Body of pancreas (tissue), 4 donors: ENCODE measurements at regions not wholly inside any gene's neighbourhood (a gene's known extent, or its start where the extent isn't known, plus 50 kb on each side); places are given as distances from the start of the nearest gene placed in this dataset.

Experiments used
- ATAC-seq: fragments of 150-250 bp; one replicate; pipeline ENCODE4 v1.9.1; 2016
- DNase-seq, 4 donors: peaks; one replicate each; pipeline ENCODE4 v3.0.0-alpha.2; 2019
- H3K27ac ChIP-seq, 4 donors: fragments of 200-600 bp; sonication (generic); 1 replicate in 3 of 4; 2 replicates in 1 of 4; pipeline versions ENCODE4 v1.5.1 to v1.6.1; 2016 to 2019; ENCODE audit warnings: mild to moderate bottlenecking in 1 of 4, mixed read lengths in 1 of 4, moderate library complexity in 1 of 4
- H3K27me3 ChIP-seq, 2 donors: fragments of 200-600 bp; sonication (generic); one replicate each; pipeline ENCODE4 v1.6.0; 2016; ENCODE audit warnings: mild to moderate bottlenecking in 1 of 2
- H3K36me3 ChIP-seq, 2 donors: fragments of 200-600 bp; sonication (generic); replicated peaks in 1 of 2; 2 replicates each; pipeline ENCODE4 v1.5.1; 2016; ENCODE audit warnings: low read depth in 2 of 2; ENCODE audit not compliant: insufficient read depth in 1 of 2
- H3K4me1 ChIP-seq: fragments of 200-600 bp; sonication (generic); one replicate; pipeline ENCODE4 v1.6.0; 2016
- H3K4me3 ChIP-seq, 2 donors: fragments of 200-600 bp; sonication (generic); 1 replicate in 1 of 2; 2 replicates in 1 of 2; pipeline ENCODE4 v1.5.1; 2016 to 2019
- H3K9me3 ChIP-seq, 3 donors: fragments of 200-600 bp; sonication (generic); 1 replicate in 2 of 3; 2 replicates in 1 of 3; pipeline ENCODE4 v1.5.1; 2016
- POLR2A ChIP-seq, 3 donors: fragments of 450-650 bp; IDR thresholded peaks; one replicate each; pipeline ENCODE4 v1.6.1; 2016; ENCODE audit warnings: antibody characterized with exemption in 3 of 3, mild to moderate bottlenecking in 2 of 3
- WGBS, 2 donors: methylation state at CpG; one replicate each; pipeline ENCODE4 v1.1.5; 2017; 5-methylcytosine and 5-hydroxymethylcytosine counted together
- intact Hi-C: fragments of 100-400 bp; cut with DNase I; formaldehyde crosslinking; loops from one replicate; pipeline ENCODE4 v1.15.1; 2023
- TF ChIP-seq, protein P1 (sequence below), 7 experiments: fragments of 450-650 bp in 4 of 7; fragments of 200-600 bp in 3 of 7; sonication (generic) in 3 of 7; IDR thresholded peaks; one replicate each; pipeline ENCODE4 v1.5.1; 2016 to 2019; ENCODE audit warnings: antibody characterized with exemption in 7 of 7

- ATAC-seq: no peak
- DNase-seq: no peak
- Histone ChIP-seq H3K4me1 (no peaks in the 10 kb centered on the region), H3K27me3 (no peaks in the 10 kb centered on the region), H3K9me3 (no peaks in the 10 kb centered on the region), H3K36me3 (no peaks in the 10 kb centered on the region), H3K27ac (no peak overlapping the region), H3K4me3 (no peak overlapping the region)
- intact Hi-C loops: no loop called here
- no peak for TF ChIP-seq POLR2A (IDR thresholded peaks at IDR 0.05)
- TF ChIP-seq, protein P1, sequence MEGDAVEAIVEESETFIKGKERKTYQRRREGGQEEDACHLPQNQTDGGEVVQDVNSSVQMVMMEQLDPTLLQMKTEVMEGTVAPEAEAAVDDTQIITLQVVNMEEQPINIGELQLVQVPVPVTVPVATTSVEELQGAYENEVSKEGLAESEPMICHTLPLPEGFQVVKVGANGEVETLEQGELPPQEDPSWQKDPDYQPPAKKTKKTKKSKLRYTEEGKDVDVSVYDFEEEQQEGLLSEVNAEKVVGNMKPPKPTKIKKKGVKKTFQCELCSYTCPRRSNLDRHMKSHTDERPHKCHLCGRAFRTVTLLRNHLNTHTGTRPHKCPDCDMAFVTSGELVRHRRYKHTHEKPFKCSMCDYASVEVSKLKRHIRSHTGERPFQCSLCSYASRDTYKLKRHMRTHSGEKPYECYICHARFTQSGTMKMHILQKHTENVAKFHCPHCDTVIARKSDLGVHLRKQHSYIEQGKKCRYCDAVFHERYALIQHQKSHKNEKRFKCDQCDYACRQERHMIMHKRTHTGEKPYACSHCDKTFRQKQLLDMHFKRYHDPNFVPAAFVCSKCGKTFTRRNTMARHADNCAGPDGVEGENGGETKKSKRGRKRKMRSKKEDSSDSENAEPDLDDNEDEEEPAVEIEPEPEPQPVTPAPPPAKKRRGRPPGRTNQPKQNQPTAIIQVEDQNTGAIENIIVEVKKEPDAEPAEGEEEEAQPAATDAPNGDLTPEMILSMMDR (IDR thresholded peaks at IDR 0.05): no peak
- 51 to 63% methylated on average over 9 of the region's 9 CpGs for WGBS, 2 donors
Observed at GRCh38 chr10:10294184-10294880, 723.3 kb upstream of the CELF2 start.

DNA sequence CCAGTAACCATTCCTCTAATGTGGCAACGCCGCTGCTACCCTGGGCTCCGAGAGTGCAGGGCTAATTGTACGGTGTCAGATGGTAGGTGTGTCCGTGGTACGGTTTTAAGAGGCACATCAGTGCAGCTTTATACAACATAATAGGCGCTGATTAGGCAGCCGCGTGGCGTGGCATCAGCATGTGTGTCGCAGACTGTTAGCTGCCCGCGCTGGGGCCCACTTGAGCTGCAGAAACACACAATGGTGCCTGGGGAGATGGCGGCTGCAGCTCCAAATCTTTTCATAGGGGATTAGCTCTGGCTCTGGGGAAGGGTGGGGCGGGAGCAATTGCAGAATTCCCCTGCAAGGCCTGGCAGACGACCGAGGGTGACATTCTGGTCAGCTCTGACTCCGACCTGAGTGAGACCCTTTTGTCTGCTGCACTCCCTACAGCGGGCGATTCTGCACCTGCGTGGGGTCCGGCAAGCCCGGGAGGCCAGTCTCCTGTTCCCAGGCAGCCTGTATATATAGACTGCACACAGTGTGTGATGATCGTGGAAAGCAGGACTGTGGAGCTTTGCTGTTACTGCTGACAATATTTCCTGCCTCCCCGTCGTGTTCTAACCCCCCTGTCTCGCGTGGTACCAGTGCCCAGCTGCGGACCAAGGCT is 722.7 kb upstream of the CELF2 start:
- ATAC-seq (no peak), DNase-seq (no peak)
- 63 to 77% methylated on average over 19 to 28 of the region's 29 CpGs for WGBS, 2 donors
- H3K9me3 ChIP-seq: no peaks in the 10 kb centered on the region
- no peaks in the 10 kb centered on the region for H3K4me1 ChIP-seq
- no peaks in the 10 kb centered on the region for H3K27me3 ChIP-seq
- H3K36me3 ChIP-seq: no peaks in the 10 kb centered on the region
- H3K4me3 ChIP-seq: no peak overlapping the region
- intact Hi-C loops: no loop called here
- no peak overlapping the region for H3K27ac ChIP-seq
- TF ChIP-seq, protein P1 (IDR thresholded peaks at IDR 0.05): no peak
- no peak for TF ChIP-seq POLR2A (IDR thresholded peaks at IDR 0.05)

DNA sequence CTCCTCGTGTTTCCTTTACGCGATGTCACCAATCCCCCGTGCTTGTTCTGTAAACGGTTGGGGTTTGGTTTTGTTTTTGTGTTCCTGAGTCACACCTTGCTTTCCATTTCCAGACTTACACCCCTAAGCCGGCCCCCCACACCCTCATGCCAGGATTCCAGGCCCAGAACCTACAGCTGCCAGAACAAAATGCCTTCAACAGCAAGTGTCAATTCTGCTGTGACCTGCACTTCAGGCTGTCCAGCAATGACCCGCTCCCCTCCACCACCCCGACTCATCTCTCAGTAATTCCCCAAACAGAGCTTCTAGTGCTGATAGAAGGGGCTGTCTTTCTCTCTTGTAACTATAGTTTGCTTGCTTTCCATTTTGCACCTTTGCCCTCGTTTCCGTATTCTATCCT is 722.1 kb upstream of the CELF2 start:
- TF ChIP-seq, protein P1 (IDR thresholded peaks at IDR 0.05): no peak
- no peak for TF ChIP-seq POLR2A (IDR thresholded peaks at IDR 0.05)
- ATAC-seq (no peak), DNase-seq (no peak)
- H3K36me3 ChIP-seq: no peaks in the 10 kb centered on the region
- 54 to 57% methylated on average over 10 of the region's 10 CpGs for WGBS, 2 donors
- H3K4me1 ChIP-seq: no peaks in the 10 kb centered on the region
- intact Hi-C loops: no loop called here
- H3K27me3 ChIP-seq: no peaks in the 10 kb centered on the region
- no peak overlapping the region for H3K27ac ChIP-seq
- H3K9me3 ChIP-seq: no peaks in the 10 kb centered on the region
- no peak overlapping the region for H3K4me3 ChIP-seq

DNA sequence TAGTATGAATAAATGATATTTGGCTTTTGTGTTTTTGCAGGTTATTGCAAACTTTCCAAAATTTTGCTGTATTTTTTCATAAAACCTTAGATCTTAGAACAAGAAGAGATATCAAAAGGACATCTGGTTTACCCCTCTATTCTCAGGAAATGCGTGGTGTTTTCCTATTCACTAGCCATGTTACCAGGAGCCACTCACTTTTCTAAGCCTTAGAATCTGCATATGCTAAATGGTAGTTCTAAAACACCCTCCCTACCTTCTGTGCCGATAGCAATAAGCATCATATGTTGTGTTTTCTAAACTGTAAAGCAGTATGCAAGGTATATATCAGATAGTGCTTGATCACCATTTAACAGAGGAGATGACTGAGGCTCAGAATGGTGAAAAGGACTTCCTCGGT is 715.0 kb upstream of the CELF2 start:
- no peak overlapping the region for H3K27ac ChIP-seq
- no peak overlapping the region for H3K4me3 ChIP-seq
- no peaks in the 10 kb centered on the region for H3K9me3 ChIP-seq
- no peaks in the 10 kb centered on the region for H3K36me3 ChIP-seq
- H3K27me3 ChIP-seq: no peaks in the 10 kb centered on the region
- H3K4me1 ChIP-seq: no peaks in the 10 kb centered on the region
- 59 to 63% methylated on average over 3 of the region's 3 CpGs for WGBS, 2 donors
- DNase-seq: no peak
- TF ChIP-seq POLR2A (IDR thresholded peaks at IDR 0.05): no peak
- TF ChIP-seq, protein P1 (IDR thresholded peaks at IDR 0.05): no peak
- intact Hi-C loops: no loop called here
- no peak for ATAC-seq

DNA sequence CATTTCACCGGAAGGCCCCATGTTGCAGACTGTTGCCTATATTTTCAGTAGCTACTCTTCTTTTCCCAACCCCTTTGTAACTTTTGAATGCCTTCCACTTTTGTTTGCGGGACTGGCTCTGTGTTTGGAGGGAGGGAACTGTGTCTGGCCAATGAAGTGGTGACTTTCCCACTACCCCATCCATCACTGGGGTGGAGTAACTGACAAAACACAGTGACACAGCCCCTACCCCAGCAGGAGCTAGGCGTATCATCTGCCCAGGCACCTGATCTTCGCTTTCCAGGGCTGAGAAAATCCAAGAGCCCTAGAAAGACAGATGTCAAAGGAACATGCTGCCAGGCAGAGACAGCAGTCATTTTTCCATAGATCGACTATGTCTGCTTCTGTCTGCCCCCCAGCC is 710.6 kb upstream of the CELF2 start:
- no peak overlapping the region for H3K27ac ChIP-seq
- no peak overlapping the region for H3K4me3 ChIP-seq
- intact Hi-C loops: no loop called here
- no peak for DNase-seq
- no peaks in the 10 kb centered on the region for H3K9me3 ChIP-seq
- no peak for ATAC-seq
- TF ChIP-seq, protein P1 (IDR thresholded peaks at IDR 0.05): no peak
- no peak for TF ChIP-seq POLR2A (IDR thresholded peaks at IDR 0.05)
- no peaks in the 10 kb centered on the region for H3K4me1 ChIP-seq
- WGBS, 2 donors: 60 to 71% methylated on average over 4 to 5 of the region's 5 CpGs
- H3K36me3 ChIP-seq: no peaks in the 10 kb centered on the region
- H3K27me3 ChIP-seq: no peaks in the 10 kb centered on the region
